PC-9 (cell line): ENCODE measurements at regions not wholly inside any gene's neighbourhood (a gene's known extent, or its start where the extent isn't known, plus 50 kb on each side); places are given as distances from the start of the nearest gene placed in this dataset.

Source experiments
- BruUV-seq: library from RNA; stranded (reverse); fragments of 400-500 nt; replicated peaks from 2 replicates; lab custom pipeline; 2021; lab: Mats Ljungman, UMichigan
- CTCF ChIA-PET: fragments of 300-600 bp; sonication (Branson Sonifier 250); formaldehyde crosslinking; loops from one replicate; lab custom pipeline; 2022; ENCODE audit warnings: antibody characterized with exemption; lab: Charles Lee
- POLR2A ChIA-PET: fragments of 300-600 bp; sonication (Branson Sonifier 250); formaldehyde crosslinking; loops from one replicate; lab custom pipeline; 2022; ENCODE audit warnings: antibody characterized with exemption; ENCODE audit not compliant: unreplicated experiment; lab: Charles Lee
- DNase-seq, 2 experiments: peaks; one replicate each; pipeline versions ENCODE4 v3.0.0 to v3.0.0-alpha.2; 2015 to 2022; ENCODE audit warnings: mixed read lengths in 1 of 2
- H2AFZ ChIP-seq: fragments of 200-600 bp; sonication (generic); 2 replicates; pipeline ENCODE4 v1.8.1; 2017; ENCODE audit warnings: antibody characterized with exemption
- H3F3A ChIP-seq: fragments of 200-600 bp; sonication (generic); 2 replicates; pipeline ENCODE4 v1.8.1; 2017; ENCODE audit warnings: antibody characterized with exemption, mild to moderate bottlenecking, low read depth; ENCODE audit not compliant: insufficient read depth
- H3K27ac ChIP-seq: fragments of 200-600 bp; sonication (generic); 2 replicates; pipeline ENCODE4 v1.6.1; 2016; ENCODE audit warnings: mixed run types
- H3K27me3 ChIP-seq: fragments of 200-600 bp; sonication (generic); 2 replicates; pipeline ENCODE4 v1.6.1; 2016; ENCODE audit warnings: low read depth, mixed run types; ENCODE audit not compliant: insufficient read depth
- H3K36me3 ChIP-seq: fragments of 200-600 bp; sonication (generic); 2 replicates; pipeline ENCODE4 v1.6.1; 2016; ENCODE audit warnings: low read depth, mixed run types
- H3K4me1 ChIP-seq: fragments of 200-600 bp; sonication (generic); replicated peaks from 2 replicates; pipeline ENCODE4 v1.6.1; 2016; ENCODE audit warnings: mixed run types; ENCODE audit not compliant: insufficient read depth
- H3K4me2 ChIP-seq: fragments of 200-600 bp; sonication (generic); 2 replicates; pipeline ENCODE4 v1.6.1; 2017; ENCODE audit warnings: mixed run types
- H3K4me3 ChIP-seq: fragments of 200-600 bp; sonication (generic); 2 replicates; pipeline ENCODE4 v1.6.1; 2016; ENCODE audit warnings: mixed run types
- H3K79me2 ChIP-seq: fragments of 200-600 bp; sonication (generic); 2 replicates; pipeline ENCODE4 v1.6.1; 2017; ENCODE audit warnings: low read depth, mixed run types
- H3K9me2 ChIP-seq: fragments of 200-600 bp; sonication (generic); 2 replicates; pipeline ENCODE4 v1.8.1; 2017; ENCODE audit warnings: mild to moderate bottlenecking; ENCODE audit not compliant: insufficient read depth
- H3K9me3 ChIP-seq: fragments of 200-600 bp; sonication (generic); 2 replicates; pipeline ENCODE4 v1.8.1; 2016; ENCODE audit warnings: low read depth; ENCODE audit not compliant: insufficient read depth
- H4K20me1 ChIP-seq: fragments of 200-600 bp; sonication (generic); 2 replicates; pipeline ENCODE4 v1.8.1; 2017; ENCODE audit not compliant: insufficient read depth
- EZH2 ChIP-seq: fragments of 200-600 bp; sonication (generic); IDR thresholded peaks from 2 replicates; pipeline ENCODE4 v1.8.0; 2017; ENCODE audit warnings: antibody characterized with exemption, low read depth
- intact Hi-C: fragments of 100-400 bp; cut with micrococcal nuclease; formaldehyde crosslinking; loops from one replicate; pipeline ENCODE4 v1.10.0; 2022; ENCODE audit not compliant: unreplicated experiment
- TF ChIP-seq, protein P1 (sequence below): fragments of 200-600 bp; sonication (generic); conservative IDR thresholded peaks from 2 replicates; pipeline ENCODE4 v1.6.1; 2017; ENCODE audit warnings: mixed run types, antibody characterized with exemption, mild to moderate bottlenecking, moderate library complexity

DNA sequence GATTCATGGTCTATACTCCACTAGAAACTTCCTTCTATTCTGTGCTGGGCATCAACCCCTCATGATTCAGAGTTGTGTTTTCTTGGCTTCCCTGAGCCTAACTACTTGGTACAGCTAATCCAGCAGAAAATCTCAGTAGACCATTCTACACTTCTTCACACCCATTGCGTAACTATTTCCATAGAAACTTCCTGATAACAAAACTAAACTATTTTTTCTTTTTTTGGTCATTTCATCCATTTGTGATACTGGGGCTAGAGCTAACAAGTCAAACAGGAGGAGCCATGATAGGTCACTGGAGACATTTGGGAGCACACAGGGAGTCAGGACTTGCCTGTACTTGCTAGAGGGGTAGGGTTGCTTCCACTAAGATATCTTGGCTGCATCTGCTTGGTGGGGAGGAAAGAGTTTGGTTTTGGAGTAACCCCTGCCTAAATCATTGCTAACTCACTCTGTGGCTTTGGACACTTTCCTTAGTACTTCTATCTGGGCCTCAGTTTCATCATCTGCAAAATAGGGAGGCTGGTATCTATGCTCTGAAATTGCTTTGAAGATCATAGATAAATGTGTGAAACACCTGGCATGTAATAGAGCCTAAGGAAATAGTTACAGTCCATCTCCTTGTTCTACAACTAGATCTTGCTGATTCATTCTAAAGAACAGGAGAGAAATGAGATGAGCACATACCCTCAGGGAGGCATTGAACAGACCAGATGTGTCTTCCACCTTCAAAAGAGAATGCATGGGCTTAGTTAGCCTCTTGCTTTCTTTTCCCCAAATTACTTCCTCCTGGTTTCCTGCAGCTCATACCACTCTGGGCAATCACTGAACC lies 127.9 kb upstream of the ADGRF1 start:
- Histone ChIP-seq H3K36me3 (0 out of 2 replicates have a peak, but pooled peaks cover 3% of the 10 kb centered on the region), H3K4me3 (no peak overlapping the region), H3K27me3 (no peaks in the 10 kb centered on the region), H3K4me1 (peaks cover 75% of the 10 kb centered on the region), H3K9me2 (no peaks in the 10 kb centered on the region), H3K27ac (peak overlapping the region; percentile 93), H3F3A (peaks cover 57% of the 10 kb centered on the region), H4K20me1 (no peaks in the 10 kb centered on the region), H2AFZ (no peak overlapping the region), H3K9me3 (no peaks in the 10 kb centered on the region; the same call in none of the 2 replicates), H3K4me2 (peak overlapping the region; percentile 59), H3K79me2 (peaks cover 4% of the 10 kb centered on the region; the same call in 1 of the 2 replicates)
- POLR2A ChIA-PET = interaction anchor here (0.6 kb wide), 1 partner anchor 63 kb away, joined by 4 read pairs; no protein-coding TSS in a partner anchor
- CTCF ChIA-PET = interaction anchor here (0.6 to 0.8 kb wide), 2 partner anchors 16 to 54 kb away, joined by 8 to 12 read pairs; no protein-coding TSS in a partner anchor
- TF ChIP-seq, protein P1, sequence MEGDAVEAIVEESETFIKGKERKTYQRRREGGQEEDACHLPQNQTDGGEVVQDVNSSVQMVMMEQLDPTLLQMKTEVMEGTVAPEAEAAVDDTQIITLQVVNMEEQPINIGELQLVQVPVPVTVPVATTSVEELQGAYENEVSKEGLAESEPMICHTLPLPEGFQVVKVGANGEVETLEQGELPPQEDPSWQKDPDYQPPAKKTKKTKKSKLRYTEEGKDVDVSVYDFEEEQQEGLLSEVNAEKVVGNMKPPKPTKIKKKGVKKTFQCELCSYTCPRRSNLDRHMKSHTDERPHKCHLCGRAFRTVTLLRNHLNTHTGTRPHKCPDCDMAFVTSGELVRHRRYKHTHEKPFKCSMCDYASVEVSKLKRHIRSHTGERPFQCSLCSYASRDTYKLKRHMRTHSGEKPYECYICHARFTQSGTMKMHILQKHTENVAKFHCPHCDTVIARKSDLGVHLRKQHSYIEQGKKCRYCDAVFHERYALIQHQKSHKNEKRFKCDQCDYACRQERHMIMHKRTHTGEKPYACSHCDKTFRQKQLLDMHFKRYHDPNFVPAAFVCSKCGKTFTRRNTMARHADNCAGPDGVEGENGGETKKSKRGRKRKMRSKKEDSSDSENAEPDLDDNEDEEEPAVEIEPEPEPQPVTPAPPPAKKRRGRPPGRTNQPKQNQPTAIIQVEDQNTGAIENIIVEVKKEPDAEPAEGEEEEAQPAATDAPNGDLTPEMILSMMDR = no peak
- TF ChIP-seq EZH2 = no peak
- DNase-seq = peak in 1 of 2 experiments; percentile 72
- intact Hi-C loops = no loop called here
- no TSS peak for BruUV-seq

DNA sequence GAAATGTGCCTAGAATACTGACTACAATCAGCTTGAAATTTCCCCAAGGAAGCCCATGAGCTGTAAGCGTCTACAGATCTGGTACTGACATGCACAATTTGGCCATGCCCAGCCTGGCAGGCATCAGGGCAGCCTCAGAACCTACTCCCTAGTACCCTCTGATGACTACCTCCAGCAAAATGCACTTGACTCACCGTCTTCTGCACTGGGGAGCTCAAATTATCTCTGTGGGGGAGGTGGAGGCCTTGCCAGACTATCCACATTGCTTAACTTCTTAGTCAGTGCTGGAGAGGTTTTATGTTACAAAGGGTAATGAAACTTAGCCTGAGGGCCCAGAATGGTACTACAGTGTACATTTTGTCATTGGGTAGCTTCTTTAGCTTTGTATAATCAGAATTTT lies 126.0 kb upstream of the ADGRF1 start:
- Histone ChIP-seq H4K20me1 (no peaks in the 10 kb centered on the region), H3K4me1 (peaks cover 66% of the 10 kb centered on the region), H3K27ac (peak overlapping the region; percentile 93), H3K9me3 (peaks cover 13% of the 10 kb centered on the region), H3K79me2 (peaks cover 4% of the 10 kb centered on the region; the same call in 1 of the 2 replicates), H3K9me2 (no peaks in the 10 kb centered on the region), H3K27me3 (no peaks in the 10 kb centered on the region), H3K4me2 (peak overlapping the region; percentile 65), H2AFZ (no peak overlapping the region), H3K4me3 (no peak overlapping the region), H3F3A (peaks cover 44% of the 10 kb centered on the region), H3K36me3 (peaks cover 11% of the 10 kb centered on the region; the same call in 1 of the 2 replicates)
- ChIA-PET POLR2A (interaction anchor here (0.6 to 1.0 kb wide), 10 partner anchors 11 to 1465 kb away, joined by 3 to 10 read pairs (median 6); no protein-coding TSS in a partner anchor), CTCF (no interaction called here)
- DNase-seq = peak; percentile 87 to 98
- no TSS peak for BruUV-seq
- no peak for TF ChIP-seq EZH2
- TF ChIP-seq, protein P1 = no peak
- intact Hi-C loops = loop anchor here (1.0 kb wide), 6 partner anchors 15 to 142 kb away; no protein-coding TSS in a partner anchor

DNA sequence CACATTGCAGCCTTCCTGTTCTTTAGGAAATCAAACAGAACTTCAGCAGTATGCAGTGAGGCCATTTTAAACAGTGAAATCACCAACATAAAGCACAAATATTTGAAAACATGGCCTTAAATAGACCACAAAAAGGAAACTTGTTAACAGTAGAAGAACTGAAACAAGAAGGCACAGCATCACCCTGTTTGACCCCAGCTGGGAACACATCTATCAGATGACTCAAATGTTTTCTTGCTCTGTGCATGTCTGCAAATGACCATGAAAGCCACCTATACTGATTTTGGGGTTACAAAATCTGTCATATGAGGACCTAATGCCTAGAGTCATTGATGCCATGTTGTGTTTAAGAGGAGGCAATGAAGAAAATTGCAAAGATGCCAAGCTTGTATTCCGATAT lies 123.8 kb upstream of the ADGRF1 start:
- no TSS peak for BruUV-seq
- no peaks in the 10 kb centered on the region for H3K9me2 ChIP-seq
- peaks cover 80% of the 10 kb centered on the region for H3K4me1 ChIP-seq
- intact Hi-C loops = no loop called here
- peaks cover 21% of the 10 kb centered on the region for H3K9me3 ChIP-seq
- peak overlapping the region; percentile 93 for H3K27ac ChIP-seq
- TF ChIP-seq, protein P1 = no peak
- no peak for TF ChIP-seq EZH2
- peaks cover 4% of the 10 kb centered on the region; the same call in 1 of the 2 replicates for H3K79me2 ChIP-seq
- no peak overlapping the region for H2AFZ ChIP-seq
- peaks cover 51% of the 10 kb centered on the region for H3F3A ChIP-seq
- CTCF ChIA-PET = no interaction called here
- H4K20me1 ChIP-seq = no peaks in the 10 kb centered on the region
- no peak for DNase-seq
- no peak overlapping the region; the same call in 1 of the 2 replicates for H3K4me3 ChIP-seq
- H3K36me3 ChIP-seq = peaks cover 20% of the 10 kb centered on the region; the same call in 1 of the 2 replicates
- POLR2A ChIA-PET = no interaction called here
- H3K27me3 ChIP-seq = no peaks in the 10 kb centered on the region
- no peak overlapping the region for H3K4me2 ChIP-seq
